ENCODE measurements at regions not wholly inside any gene's neighbourhood (a gene's known extent, or its start where the extent isn't known, plus 50 kb on each side); places are given as distances from the start of the nearest gene placed in this dataset.
"Not testable (repeated sequence)": the region's sequence is repeated elsewhere in the genome, so short reads cannot be mapped to it uniquely, and the experiment has no call there.

GRCh38 chr2:89213151-89213550, 521.7 kb downstream of the RPIA start:
- not testable (repeated sequence) for TF ChIP-seq ZNF70 (CRISPR knock-in tag; IDR thresholded peaks at IDR 0.05); PATZ1 (CRISPR knock-in tag; IDR thresholded peaks at IDR 0.05; ENCODE audit: borderline replicate concordance); CSDC2 (CRISPR knock-in tag; IDR thresholded peaks at IDR 0.05); PPARA (CRISPR knock-in tag; IDR thresholded peaks at IDR 0.05; ENCODE audit: borderline replicate concordance); GLIS3 (CRISPR knock-in tag; IDR thresholded peaks at IDR 0.05); TSHZ2 (CRISPR knock-in tag; IDR thresholded peaks at IDR 0.05); ZFP30 (CRISPR knock-in tag; IDR thresholded peaks at IDR 0.05); ARNTL (CRISPR knock-in tag; IDR thresholded peaks at IDR 0.05; ENCODE audit: borderline replicate concordance, low read depth); ZNF8 (CRISPR knock-in tag; IDR thresholded peaks at IDR 0.05); OSR1 (CRISPR knock-in tag; IDR thresholded peaks at IDR 0.05); CSRNP3 (CRISPR knock-in tag; IDR thresholded peaks at IDR 0.05); TOX (CRISPR knock-in tag; IDR thresholded peaks at IDR 0.05; ENCODE audit: borderline replicate concordance); POU6F1 (CRISPR knock-in tag; IDR thresholded peaks at IDR 0.05; ENCODE audit: borderline replicate concordance, low read depth)
